ENCODE measurements at regions not wholly inside any gene's neighbourhood (a gene's known extent, or its start where the extent isn't known, plus 50 kb on each side); places are given as distances from the start of the nearest gene placed in this dataset.
"Not testable (repeated sequence)": the region's sequence is repeated elsewhere in the genome, so short reads cannot be mapped to it uniquely, and the experiment has no call there.

GRCh38 chr17:34054495-34054894 lies 200.6 kb upstream of the CCL2 start:
- DNase-seq = no peak

DNA sequence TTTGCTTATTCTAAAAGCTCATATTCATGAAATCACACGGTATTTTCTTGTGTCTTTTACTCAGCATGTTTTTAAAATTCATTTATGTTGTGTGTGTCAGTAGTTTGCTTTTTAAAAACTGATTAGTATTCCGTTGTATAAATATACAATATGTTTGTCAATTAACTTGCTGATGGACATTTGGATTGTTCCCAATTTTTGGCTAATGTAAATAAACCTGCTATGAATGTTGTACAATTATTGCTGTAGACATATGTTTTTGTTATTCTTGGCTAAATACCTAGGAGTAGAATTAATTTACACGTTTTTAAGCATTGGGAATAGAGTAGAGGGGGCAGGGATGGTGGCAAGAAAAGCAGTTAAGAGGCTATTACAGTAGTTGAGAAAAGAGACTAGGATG lies 199.5 kb upstream of the CCL2 start:
- DNase-seq = no peak

DNA sequence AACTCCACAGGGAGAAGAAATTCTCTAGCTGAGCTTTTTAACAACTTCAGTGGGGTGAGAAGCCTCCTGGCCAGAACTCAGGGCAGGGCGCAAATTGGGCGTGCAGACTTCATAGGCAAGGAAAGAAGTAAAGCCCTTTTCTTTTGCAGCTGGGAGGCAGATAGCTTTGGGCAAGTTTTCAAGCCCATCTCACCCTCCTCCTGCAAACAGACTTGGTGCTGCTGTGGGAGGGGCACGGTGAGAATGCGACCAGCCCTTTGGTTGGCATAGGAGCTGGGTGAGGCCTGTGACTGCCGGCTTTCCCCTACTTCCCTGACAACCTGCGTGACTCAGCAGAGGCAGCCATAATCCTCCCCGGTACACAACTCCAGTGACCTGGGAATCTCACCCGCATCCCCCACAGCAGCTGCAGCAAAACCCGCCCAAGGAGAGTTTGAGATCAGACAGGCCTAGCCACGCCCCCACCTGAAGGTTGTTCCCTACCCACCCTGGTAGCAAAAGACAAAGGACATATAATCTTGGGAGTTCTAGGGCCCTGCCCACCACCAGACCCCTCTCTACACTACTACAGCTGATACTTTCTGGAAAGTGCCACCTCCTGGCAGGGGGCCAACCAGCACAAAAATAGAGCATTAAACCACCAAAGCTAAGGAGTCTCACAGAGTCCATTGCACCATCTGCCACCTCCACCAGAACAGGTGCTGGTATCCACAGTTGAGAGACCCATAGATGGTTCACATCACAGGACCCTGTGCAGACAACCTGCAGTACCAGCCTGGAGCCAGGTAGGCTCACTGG lies 195.5 kb upstream of the CCL2 start:
- DNase-seq = no peak

DNA sequence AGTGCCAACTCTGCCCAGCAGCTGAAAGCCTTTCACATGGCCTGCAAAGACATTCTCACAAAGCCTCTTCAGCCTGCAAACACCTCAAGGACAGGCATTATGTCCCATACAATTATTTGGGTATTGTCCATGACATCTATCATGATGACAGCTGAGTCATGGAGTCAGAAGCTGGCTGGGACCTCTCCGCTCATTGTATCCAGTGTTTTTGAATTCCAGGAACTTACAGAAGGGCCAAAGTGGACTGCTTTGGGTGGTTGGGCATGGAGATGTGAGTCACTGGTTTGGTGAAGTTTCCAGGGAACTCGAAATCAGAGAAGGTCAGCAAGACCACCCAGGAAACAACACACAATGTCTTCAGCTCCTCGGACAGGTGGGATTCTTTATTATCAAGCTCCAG lies 188.6 kb upstream of the CCL2 start:
- no peak for DNase-seq

DNA sequence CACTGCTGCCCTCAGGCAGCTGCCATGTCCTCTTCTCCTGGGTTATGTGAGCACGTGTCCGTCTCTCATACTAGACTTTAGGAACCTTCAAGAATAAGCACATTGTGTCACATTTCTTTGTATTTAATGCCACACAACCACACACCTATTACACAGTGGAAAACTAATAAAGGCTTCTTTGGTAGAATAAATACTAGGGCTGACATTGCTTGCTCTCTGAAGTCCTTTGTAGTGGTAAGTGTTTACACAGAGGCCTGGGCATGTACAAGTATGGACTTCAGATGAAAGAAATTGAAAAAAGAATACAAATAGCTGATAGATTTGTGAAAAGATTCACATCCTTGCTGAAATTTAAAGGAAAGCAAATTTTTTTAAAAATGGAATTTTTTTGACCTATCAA lies 188.1 kb upstream of the CCL2 start:
- DNase-seq = no peak

DNA sequence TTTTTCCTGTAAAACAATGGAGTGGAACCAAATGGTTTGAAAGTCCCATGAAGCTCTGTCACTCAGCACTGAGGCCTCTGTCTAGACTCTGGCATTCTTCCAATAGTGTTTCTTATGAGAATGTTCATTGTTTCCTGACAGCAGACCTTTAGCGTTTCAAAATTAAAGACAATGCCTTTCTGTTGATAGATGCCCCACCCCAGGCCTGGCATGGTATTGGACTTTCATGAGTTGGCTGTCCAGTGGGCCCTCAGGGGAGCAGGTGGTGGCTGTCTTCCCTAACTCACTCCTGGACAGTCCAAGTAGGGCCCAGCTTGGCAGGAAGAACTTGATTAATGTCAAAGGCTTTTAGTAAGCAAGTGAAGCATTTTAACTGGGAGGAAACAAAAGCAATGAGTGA lies 186.5 kb upstream of the CCL2 start:
- no peak for DNase-seq

DNA sequence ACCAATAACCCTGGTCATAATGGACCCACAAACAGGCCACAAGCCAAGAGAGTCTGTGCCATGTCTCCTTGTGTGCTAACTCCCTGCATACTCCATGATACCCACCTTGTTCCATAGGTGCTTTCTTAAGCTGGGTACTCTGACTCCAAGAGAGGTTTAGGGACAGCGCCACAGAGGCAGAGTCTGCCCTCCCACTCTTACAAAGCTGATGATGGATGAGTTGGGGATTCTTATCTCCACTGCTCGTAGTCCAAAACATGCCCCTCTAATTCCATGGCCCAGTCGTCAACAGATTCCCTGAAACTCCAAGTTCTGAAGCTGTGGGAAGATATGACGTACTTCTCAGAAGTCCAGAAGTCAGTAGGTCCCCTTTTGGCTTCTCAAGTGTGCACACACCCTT lies 184.4 kb upstream of the CCL2 start:
- DNase-seq = no peak

DNA sequence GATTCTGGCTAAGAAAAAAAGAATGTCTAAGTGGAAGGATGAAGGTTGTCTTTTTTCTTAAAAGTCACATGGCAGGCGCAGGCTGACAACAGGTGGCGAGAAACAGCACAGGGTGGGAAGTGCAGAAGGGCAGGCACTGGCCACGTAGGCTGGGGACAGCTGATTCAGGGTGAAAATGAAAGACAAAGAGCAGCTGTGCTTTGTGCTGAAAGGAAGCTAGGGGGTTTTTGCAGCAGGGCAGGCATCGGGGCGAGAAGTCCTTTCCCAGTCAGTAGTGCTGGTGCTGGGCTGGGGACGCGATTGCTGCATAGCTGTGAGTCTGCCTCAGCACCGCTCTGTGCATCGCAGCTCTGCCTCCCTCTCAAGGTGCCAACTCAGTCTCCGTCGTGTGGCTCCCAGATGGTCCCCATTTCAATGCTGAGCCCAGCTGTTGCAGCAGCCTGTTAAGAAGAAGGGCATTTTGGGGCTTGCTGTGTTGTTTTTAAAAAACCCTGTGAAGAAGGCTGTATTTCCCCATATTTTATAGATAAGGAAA lies 183.1 kb upstream of the CCL2 start:
- DNase-seq = no peak

- DNase-seq = no peak
Observed at GRCh38 chr17:34075076-34075475, 180.0 kb upstream of the CCL2 start.

DNA sequence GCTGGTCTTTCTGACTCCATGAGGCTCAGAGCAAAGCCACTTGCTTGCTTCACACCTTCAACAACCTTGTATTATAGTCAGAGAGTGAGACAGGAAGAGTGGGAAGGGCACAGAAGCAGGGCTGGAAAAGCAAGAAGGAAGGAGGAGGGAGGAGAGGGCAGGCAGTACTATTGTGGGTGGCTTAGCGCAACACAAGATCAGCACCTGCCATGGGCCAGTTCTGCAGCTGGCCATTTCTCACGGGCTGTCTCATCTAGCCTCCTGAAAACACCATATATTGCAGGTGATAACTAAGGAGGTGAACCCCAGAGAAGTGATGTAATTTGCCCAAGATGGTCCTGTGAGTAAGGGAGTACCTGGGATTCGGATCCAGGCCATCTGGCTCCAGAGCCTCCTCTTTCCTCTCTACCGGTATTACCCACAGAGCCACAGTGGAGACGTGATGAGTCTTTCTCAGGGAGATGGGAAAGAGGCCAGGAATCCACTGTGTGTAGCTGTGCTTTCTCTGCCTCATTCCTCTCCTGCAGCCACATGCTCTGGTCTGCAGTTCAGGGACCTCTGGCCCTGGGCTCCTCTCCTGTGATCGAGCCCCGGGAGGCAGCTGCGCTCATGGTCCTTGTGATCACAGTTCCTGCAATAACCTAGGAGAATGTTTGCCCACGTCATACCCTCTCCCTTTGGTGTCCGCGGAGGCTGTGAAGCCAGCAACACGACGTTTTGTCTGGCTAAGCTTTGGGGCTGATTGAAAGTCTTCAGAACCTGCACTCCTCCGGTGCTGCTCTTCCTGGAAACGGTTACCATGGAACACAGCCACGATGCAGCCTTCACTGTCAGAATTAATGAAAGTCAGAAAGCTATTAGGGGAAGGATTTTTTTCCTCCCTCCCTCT lies 178.1 kb upstream of the CCL2 start:
- DNase-seq = no peak

DNA sequence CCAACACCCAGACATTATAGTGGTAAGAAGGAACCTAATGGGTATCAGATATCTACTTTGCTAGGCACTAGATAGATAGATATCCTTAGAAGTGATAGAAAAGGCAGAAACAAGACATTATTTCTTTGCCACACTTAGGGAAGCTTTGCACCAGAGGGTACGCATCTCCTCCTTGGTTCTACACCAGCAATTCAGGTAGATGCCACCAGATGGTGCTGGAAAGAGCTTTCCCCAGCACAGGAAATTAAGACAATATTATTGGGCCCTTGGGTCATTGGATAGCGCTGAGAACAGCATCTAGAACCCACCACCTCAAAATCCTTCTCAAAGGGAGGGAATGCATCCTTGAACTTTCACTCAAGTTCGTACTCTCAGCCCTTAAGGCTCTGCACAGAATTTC lies 173.8 kb upstream of the CCL2 start:
- no peak for DNase-seq

GRCh38 chr17:34082404-34082803 lies 172.7 kb upstream of the CCL2 start:
- DNase-seq = no peak

DNA sequence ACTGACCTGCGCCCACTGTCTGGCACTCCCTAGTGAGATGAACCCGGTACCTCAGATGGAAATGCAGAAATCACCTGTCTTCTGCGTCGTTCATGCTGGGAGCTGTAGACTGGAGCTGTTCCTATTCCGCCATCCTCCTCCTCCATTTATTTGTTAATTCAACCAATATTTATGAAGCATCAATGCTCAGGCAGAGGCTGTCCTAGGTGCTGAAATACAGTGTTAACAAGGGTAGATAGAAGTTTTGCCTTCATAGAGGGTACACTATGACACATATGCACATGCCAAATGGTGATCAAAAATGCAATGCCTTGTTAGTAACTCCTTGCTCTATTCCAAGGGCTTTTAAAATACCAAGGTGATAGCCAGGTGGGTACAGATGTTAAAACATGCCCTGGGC lies 166.0 kb upstream of the CCL2 start:
- not testable (repeated sequence) for DNase-seq

GRCh38 chr17:34090593-34090992 lies 164.5 kb upstream of the CCL2 start:
- no peak for DNase-seq

- no peak for DNase-seq
Observed at GRCh38 chr17:34091975-34092374, 163.1 kb upstream of the CCL2 start.

DNA sequence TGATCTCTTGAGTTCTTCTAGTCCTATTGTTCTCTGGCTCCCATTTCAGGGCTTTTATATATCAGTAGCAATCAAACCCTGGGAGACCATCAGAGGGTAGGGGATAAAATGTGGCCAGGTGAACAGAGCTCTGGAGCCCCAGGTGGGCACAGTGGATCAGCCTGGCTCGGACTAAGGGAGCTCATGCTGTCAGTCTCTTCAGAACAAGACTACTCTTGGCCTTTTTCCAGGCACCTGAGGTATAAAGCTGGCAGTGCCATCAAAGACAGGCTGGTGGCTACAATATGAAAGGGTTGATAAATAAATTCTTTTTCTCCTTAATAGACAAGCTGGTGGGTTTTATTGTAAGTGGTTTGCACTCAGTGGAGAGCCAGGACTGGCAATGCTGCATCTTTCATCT lies 160.0 kb upstream of the CCL2 start:
- DNase-seq = no peak

DNA sequence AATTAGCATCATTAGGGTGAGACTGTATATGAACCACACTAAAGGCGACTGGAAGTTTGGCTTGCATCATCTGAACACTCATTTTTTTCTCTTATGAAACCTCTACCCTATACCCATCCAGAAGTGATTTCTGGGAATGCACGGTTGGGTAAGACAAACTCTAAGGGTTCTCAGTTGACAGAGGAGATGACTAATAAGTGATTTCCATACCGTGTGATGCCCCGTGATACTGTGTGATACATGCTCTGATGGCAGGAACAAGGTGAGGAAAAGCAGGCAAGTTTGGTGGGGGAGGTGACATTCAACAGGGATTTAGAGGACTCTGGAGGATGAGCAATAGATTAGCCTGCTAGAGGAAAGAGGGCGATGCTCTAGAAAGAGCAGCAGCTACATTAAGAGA lies 156.4 kb upstream of the CCL2 start:
- DNase-seq = no peak

DNA sequence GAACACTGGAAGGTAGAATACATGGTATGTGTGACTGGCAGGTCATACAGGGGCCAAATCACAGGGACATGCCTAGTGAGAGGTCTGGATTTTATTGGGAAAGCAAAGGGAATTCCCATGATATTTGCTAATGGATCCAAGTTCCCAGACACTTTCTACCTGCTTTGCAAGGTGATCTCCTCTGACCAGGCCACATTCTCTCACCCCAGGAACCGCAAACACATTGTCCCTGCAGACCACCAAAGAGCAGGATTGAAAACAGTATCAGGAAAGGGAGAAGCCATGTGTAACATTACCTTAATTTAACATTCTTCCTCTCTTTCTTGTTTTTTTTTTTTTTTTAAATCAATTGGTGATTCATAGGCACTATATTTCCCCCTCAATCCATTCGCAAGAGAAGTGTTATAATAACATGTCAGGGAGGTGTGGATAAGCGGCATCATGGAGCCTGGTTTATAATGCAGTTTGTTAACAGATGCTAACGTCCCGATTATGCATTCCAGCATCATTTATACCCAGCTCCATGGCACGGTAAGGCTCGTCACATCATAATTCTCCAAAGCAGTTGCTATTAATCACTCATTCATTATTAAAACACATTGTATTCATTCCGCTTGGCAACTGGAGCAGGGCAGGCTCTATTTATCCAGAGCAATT lies 155.1 kb upstream of the CCL2 start:
- no peak for DNase-seq

GRCh38 chr17:34107019-34107418 lies 148.1 kb upstream of the CCL2 start:
- no peak for DNase-seq

DNA sequence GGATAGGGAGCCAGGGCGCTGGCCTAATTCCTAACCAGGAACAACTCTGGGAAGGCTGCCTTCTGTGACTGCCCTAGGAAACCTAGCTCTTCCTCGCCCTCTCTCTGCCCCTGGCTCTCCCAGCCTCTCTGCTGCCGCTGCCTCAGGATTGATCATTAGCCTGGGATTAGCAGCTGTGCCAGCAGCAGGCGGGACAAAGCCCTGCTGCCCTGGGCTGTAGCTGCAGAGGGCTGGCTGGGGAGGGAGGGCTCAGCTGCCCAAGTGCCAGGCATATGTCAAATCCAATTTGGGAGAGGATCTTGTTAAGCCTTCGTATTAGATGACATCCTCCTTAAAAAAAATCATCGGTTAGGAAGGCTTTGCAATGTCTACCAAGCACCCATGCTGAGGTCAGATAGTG lies 144.8 kb upstream of the CCL2 start:
- DNase-seq = no peak

GRCh38 chr17:34113089-34113488 lies 142.0 kb upstream of the CCL2 start:
- no peak for DNase-seq

- no peak for DNase-seq
Observed at GRCh38 chr17:34114174-34114573, 140.9 kb upstream of the CCL2 start.

GRCh38 chr17:34116306-34116705 lies 138.8 kb upstream of the CCL2 start:
- no peak for DNase-seq

- no peak for DNase-seq
Observed at GRCh38 chr17:34117332-34117731, 137.8 kb upstream of the CCL2 start.
